NB4 (cell line): ENCODE measurements at regions not wholly inside any gene's neighbourhood (a gene's known extent, or its start where the extent isn't known, plus 50 kb on each side); places are given as distances from the start of the nearest gene placed in this dataset.

Source experiments
- MAX ChIP-seq: IDR thresholded peaks from 2 replicates; pipeline ENCODE4 v1.6.1; 2011; ENCODE audit warnings: low read depth, low read length
- POLR2A ChIP-seq: IDR thresholded peaks from 2 replicates; pipeline ENCODE4 v1.6.1; 2011; ENCODE audit warnings: mild to moderate bottlenecking; ENCODE audit not compliant: insufficient read length; ENCODE audit errors: extremely low read depth
- TF ChIP-seq, protein P1 (sequence below): IDR thresholded peaks from one replicate; pipeline ENCODE4 v1.5.1; 2012; ENCODE audit warnings: low read depth, low read length

DNA sequence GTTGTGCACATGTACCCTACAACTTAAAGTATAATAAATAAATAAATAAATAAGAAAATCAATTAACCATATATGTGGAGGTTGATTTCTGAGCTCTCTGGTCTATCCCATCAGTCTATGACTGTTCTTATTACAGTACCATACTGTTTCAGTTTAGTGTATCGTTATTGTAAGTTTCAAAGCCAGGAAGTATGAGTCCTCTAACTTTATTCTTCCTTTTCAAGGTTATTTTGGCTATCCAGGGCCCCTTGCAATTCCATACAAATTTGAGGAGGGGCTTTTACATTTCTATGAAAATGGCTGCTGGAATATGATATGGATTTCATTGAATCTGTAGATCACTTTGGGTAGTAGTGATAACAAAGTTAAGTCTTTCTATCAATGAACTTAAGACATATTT, 96.9 kb upstream of the BCL9 start:
- TF ChIP-seq, protein P1, sequence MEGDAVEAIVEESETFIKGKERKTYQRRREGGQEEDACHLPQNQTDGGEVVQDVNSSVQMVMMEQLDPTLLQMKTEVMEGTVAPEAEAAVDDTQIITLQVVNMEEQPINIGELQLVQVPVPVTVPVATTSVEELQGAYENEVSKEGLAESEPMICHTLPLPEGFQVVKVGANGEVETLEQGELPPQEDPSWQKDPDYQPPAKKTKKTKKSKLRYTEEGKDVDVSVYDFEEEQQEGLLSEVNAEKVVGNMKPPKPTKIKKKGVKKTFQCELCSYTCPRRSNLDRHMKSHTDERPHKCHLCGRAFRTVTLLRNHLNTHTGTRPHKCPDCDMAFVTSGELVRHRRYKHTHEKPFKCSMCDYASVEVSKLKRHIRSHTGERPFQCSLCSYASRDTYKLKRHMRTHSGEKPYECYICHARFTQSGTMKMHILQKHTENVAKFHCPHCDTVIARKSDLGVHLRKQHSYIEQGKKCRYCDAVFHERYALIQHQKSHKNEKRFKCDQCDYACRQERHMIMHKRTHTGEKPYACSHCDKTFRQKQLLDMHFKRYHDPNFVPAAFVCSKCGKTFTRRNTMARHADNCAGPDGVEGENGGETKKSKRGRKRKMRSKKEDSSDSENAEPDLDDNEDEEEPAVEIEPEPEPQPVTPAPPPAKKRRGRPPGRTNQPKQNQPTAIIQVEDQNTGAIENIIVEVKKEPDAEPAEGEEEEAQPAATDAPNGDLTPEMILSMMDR = no peak
- TF ChIP-seq MAX = no peak
- no peak for TF ChIP-seq POLR2A
